Glomerular visceral epithelial cell (primary cell): ENCODE measurements at regions not wholly inside any gene's neighbourhood (a gene's known extent, or its start where the extent isn't known, plus 50 kb on each side); places are given as distances from the start of the nearest gene placed in this dataset.

Source experiments
- DNase-seq: peaks from one replicate; pipeline ENCODE4 v3.0.0-alpha.2; 2016; ENCODE audit errors: extremely low spot score

- DNase-seq = no peak
Measured at GRCh38 chr4:135694066-135694465, 1492.5 kb upstream of the PABPC4L start.

- no peak for DNase-seq
Measured at GRCh38 chr4:135684001-135684400, 1482.4 kb upstream of the PABPC4L start.

- DNase-seq = no peak
Measured at GRCh38 chr4:135672202-135672601, 1470.6 kb upstream of the PABPC4L start.

- no peak for DNase-seq
Measured at GRCh38 chr4:135670548-135670947, 1469.0 kb upstream of the PABPC4L start.
